Loucy (cell line): ENCODE measurements at regions not wholly inside any gene's neighbourhood (a gene's known extent, or its start where the extent isn't known, plus 50 kb on each side); places are given as distances from the start of the nearest gene placed in this dataset.

Experiments
- H2AFZ ChIP-seq: fragments of 200-600 bp; sonication (generic); 2 replicates; pipeline ENCODE4 v1.6.0; 2016; ENCODE audit warnings: antibody characterized with exemption, mild to moderate bottlenecking, low read length, moderate library complexity
- H3F3A ChIP-seq: fragments of 200-600 bp; 2 replicates; pipeline ENCODE4 v1.6.0; 2016; ENCODE audit warnings: antibody characterized with exemption, low read depth, mild to moderate bottlenecking
- H3K27me3 ChIP-seq: fragments of 200-600 bp; sonication (generic); 2 replicates; pipeline ENCODE4 v1.6.1; 2014; ENCODE audit warnings: low read length, mild to moderate bottlenecking; ENCODE audit not compliant: insufficient read depth, poor library complexity, severe bottlenecking
- H3K36me3 ChIP-seq: fragments of 200-600 bp; sonication (generic); 2 replicates; pipeline ENCODE4 v1.6.1; 2016; ENCODE audit warnings: low read length; ENCODE audit not compliant: insufficient read depth
- H3K4me1 ChIP-seq: fragments of 200-600 bp; sonication (generic); 2 replicates; pipeline ENCODE4 v1.5.1; 2014; ENCODE audit warnings: low read length, mild to moderate bottlenecking; ENCODE audit not compliant: insufficient read depth, poor library complexity, severe bottlenecking
- H3K4me2 ChIP-seq: fragments of 200-600 bp; sonication (generic); 2 replicates; pipeline ENCODE4 v1.6.0; 2014; ENCODE audit warnings: antibody characterized with exemption, low read length, low read depth, mild to moderate bottlenecking; ENCODE audit not compliant: poor library complexity, severe bottlenecking
- H3K4me3 ChIP-seq: fragments of 200-600 bp; sonication (generic); 2 replicates; pipeline ENCODE4 v1.5.1; 2014; ENCODE audit warnings: low read length, mild to moderate bottlenecking, mixed read lengths; ENCODE audit not compliant: poor library complexity, severe bottlenecking
- H3K79me2 ChIP-seq: fragments of 200-600 bp; sonication (generic); 2 replicates; pipeline ENCODE4 v1.6.1; 2014; ENCODE audit warnings: low read length; ENCODE audit not compliant: insufficient read depth
- H3K9ac ChIP-seq: fragments of 200-600 bp; sonication (generic); 2 replicates; pipeline ENCODE4 v1.6.0; 2014; ENCODE audit warnings: mild to moderate bottlenecking, low read depth, low read length, moderate library complexity; ENCODE audit not compliant: poor library complexity, severe bottlenecking
- H3K9me2 ChIP-seq: fragments of 200-600 bp; sonication (generic); replicated peaks from 2 replicates; pipeline ENCODE4 v1.6.1; 2016; ENCODE audit warnings: low read depth, low read length, mixed read lengths
- H3K9me3 ChIP-seq: fragments of 200-600 bp; sonication (generic); 2 replicates; pipeline ENCODE4 v1.6.1; 2014; ENCODE audit warnings: mild to moderate bottlenecking, antibody characterized with exemption, low read length, low read depth; ENCODE audit not compliant: insufficient read depth
- H4K20me1 ChIP-seq: fragments of 200-600 bp; sonication (generic); 2 replicates; pipeline ENCODE4 v1.6.0; 2014; ENCODE audit warnings: antibody characterized with exemption, low read length, mild to moderate bottlenecking; ENCODE audit not compliant: insufficient read depth, poor library complexity, severe bottlenecking
- CTCF ChIP-seq: fragments of 200-600 bp; sonication (generic); conservative IDR thresholded peaks from 2 replicates; pipeline ENCODE4 v1.5.1; 2014; ENCODE audit warnings: mild to moderate bottlenecking, antibody characterized with exemption, low read length
- EZH2phosphoT487 ChIP-seq: fragments of 200-600 bp; IDR thresholded peaks from 2 replicates; pipeline ENCODE4 v1.6.1; 2018; ENCODE audit warnings: antibody characterized with exemption, mild to moderate bottlenecking, moderate library complexity, borderline replicate concordance

GRCh38 chr12:127416796-127417195, 850.2 kb upstream of the TMEM132C start:
- no peaks in the 10 kb centered on the region for H3K9me2 ChIP-seq
- no peak overlapping the region for H2AFZ ChIP-seq
- no peak overlapping the region for H3K4me2 ChIP-seq
- H4K20me1 ChIP-seq, result no peaks in the 10 kb centered on the region
- H3K9ac ChIP-seq, result no peak overlapping the region
- no peak overlapping the region for H3K4me3 ChIP-seq
- H3K27me3 ChIP-seq, result no peaks in the 10 kb centered on the region
- H3F3A ChIP-seq, result no peaks in the 10 kb centered on the region
- no peaks in the 10 kb centered on the region for H3K79me2 ChIP-seq
- H3K4me1 ChIP-seq, result no peaks in the 10 kb centered on the region
- H3K36me3 ChIP-seq, result no peaks in the 10 kb centered on the region
- TF ChIP-seq CTCF (no peak), EZH2phosphoT487 (no peak)
- peaks cover 4% of the 10 kb centered on the region; the same call in 1 of the 2 replicates for H3K9me3 ChIP-seq

- TF ChIP-seq EZH2phosphoT487, result no peak
- no peak for TF ChIP-seq CTCF
- no peaks in the 10 kb centered on the region for H3F3A ChIP-seq
- H3K9me2 ChIP-seq, result no peaks in the 10 kb centered on the region
- no peak overlapping the region for H3K4me2 ChIP-seq
- no peaks in the 10 kb centered on the region for H3K27me3 ChIP-seq
- H3K9me3 ChIP-seq, result peaks cover 7% of the 10 kb centered on the region; the same call in 1 of the 2 replicates
- H4K20me1 ChIP-seq, result no peaks in the 10 kb centered on the region
- no peak overlapping the region for H2AFZ ChIP-seq
- H3K9ac ChIP-seq, result no peak overlapping the region
- no peaks in the 10 kb centered on the region for H3K4me1 ChIP-seq
- no peak overlapping the region for H3K4me3 ChIP-seq
- no peaks in the 10 kb centered on the region for H3K36me3 ChIP-seq
- H3K79me2 ChIP-seq, result no peaks in the 10 kb centered on the region
Observed at GRCh38 chr12:127419111-127419510, 847.9 kb upstream of the TMEM132C start.

- Histone ChIP-seq H3K9me3 (peaks cover 7% of the 10 kb centered on the region; the same call in 1 of the 2 replicates), H3K27me3 (no peaks in the 10 kb centered on the region), H3K4me2 (no peak overlapping the region), H3K9me2 (no peaks in the 10 kb centered on the region), H3K79me2 (no peaks in the 10 kb centered on the region), H3K9ac (no peak overlapping the region), H3F3A (no peaks in the 10 kb centered on the region), H3K36me3 (no peaks in the 10 kb centered on the region), H4K20me1 (no peaks in the 10 kb centered on the region), H3K4me3 (no peak overlapping the region), H2AFZ (no peak overlapping the region), H3K4me1 (no peaks in the 10 kb centered on the region)
- TF ChIP-seq CTCF, result no peak
- no peak for TF ChIP-seq EZH2phosphoT487
Observed at GRCh38 chr12:127421614-127422013, 845.4 kb upstream of the TMEM132C start.
